ENCODE measurements at regions not wholly inside any gene's neighbourhood (a gene's known extent, or its start where the extent isn't known, plus 50 kb on each side); places are given as distances from the start of the nearest gene placed in this dataset.

DNA sequence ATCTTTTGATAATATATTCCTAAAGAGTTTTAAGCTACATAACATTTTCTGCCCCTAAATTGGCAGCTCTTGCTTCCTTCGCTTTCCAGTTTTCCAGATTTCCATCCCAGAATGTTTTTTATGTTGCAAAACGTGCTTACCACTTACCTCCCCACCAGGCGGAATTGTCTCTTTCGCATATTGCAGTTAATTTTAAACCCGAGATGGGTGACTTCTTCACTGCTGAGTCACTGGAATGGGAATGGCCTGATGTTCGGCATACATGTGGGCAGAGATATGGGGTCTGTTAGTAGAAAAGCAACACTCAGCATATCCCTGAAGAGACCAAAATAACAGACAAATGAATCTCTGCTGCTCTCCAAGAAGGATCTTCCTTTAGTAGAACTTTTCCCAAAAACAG lies 491.2 kb downstream of the PREX1 start:
- TF ChIP-seq SMC3 (IDR thresholded peaks at IDR 0.05; ENCODE audit: borderline replicate concordance, low read length) = no peak
- TF ChIP-seq, protein P1, sequence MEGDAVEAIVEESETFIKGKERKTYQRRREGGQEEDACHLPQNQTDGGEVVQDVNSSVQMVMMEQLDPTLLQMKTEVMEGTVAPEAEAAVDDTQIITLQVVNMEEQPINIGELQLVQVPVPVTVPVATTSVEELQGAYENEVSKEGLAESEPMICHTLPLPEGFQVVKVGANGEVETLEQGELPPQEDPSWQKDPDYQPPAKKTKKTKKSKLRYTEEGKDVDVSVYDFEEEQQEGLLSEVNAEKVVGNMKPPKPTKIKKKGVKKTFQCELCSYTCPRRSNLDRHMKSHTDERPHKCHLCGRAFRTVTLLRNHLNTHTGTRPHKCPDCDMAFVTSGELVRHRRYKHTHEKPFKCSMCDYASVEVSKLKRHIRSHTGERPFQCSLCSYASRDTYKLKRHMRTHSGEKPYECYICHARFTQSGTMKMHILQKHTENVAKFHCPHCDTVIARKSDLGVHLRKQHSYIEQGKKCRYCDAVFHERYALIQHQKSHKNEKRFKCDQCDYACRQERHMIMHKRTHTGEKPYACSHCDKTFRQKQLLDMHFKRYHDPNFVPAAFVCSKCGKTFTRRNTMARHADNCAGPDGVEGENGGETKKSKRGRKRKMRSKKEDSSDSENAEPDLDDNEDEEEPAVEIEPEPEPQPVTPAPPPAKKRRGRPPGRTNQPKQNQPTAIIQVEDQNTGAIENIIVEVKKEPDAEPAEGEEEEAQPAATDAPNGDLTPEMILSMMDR (IDR thresholded peaks at IDR 0.05 in 2 of 3, conservative IDR thresholded peaks at IDR 0.05 in 1 of 3; ENCODE audit: control insufficient read depth in 2 of 3, extremely low read depth in 1 of 3, insufficient read depth in 1 of 3, low read depth in 3 of 3, low read length in 3 of 3) = no peak
- TF ChIP-seq, protein P2, sequence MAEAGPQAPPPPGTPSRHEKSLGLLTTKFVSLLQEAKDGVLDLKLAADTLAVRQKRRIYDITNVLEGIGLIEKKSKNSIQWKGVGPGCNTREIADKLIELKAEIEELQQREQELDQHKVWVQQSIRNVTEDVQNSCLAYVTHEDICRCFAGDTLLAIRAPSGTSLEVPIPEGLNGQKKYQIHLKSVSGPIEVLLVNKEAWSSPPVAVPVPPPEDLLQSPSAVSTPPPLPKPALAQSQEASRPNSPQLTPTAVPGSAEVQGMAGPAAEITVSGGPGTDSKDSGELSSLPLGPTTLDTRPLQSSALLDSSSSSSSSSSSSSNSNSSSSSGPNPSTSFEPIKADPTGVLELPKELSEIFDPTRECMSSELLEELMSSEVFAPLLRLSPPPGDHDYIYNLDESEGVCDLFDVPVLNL (IDR thresholded peaks at IDR 0.05; ENCODE audit: low read depth, low read length) = no peak
- TF ChIP-seq TAF1 (IDR thresholded peaks at IDR 0.05; ENCODE audit: borderline replicate concordance, low read depth, low read length) = no peak
- TF ChIP-seq, protein P3, sequence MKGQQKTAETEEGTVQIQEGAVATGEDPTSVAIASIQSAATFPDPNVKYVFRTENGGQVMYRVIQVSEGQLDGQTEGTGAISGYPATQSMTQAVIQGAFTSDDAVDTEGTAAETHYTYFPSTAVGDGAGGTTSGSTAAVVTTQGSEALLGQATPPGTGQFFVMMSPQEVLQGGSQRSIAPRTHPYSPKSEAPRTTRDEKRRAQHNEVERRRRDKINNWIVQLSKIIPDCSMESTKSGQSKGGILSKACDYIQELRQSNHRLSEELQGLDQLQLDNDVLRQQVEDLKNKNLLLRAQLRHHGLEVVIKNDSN (IDR thresholded peaks at IDR 0.05; ENCODE audit: borderline replicate concordance, extremely low read length, insufficient read depth, low read depth, low read length) = no peak
- no peak for TF ChIP-seq POLR2AphosphoS5 (IDR thresholded peaks at IDR 0.05; ENCODE audit: low read length)
- no peak for TF ChIP-seq ZNF274 (IDR thresholded peaks at IDR 0.05; ENCODE audit: insufficient read depth, insufficient read length)
- no peak for TF ChIP-seq HDAC2 (IDR thresholded peaks at IDR 0.05)
- no peak for TF ChIP-seq POLR2A (IDR thresholded peaks at IDR 0.05; ENCODE audit: low read depth, low read length)
- no peak for TF ChIP-seq MYC (IDR thresholded peaks at IDR 0.05; ENCODE audit: insufficient read depth, insufficient read length, insufficient replicate concordance, low read length, severe bottlenecking)
- TF ChIP-seq RAD51 (IDR thresholded peaks at IDR 0.05) = no peak
- no peak for TF ChIP-seq SREBF1 (IDR thresholded peaks at IDR 0.05; ENCODE audit: low read length)
- no peak for TF ChIP-seq FOXM1 (IDR thresholded peaks at IDR 0.05; ENCODE audit: low read depth, low read length)
- TF ChIP-seq, protein P4, sequence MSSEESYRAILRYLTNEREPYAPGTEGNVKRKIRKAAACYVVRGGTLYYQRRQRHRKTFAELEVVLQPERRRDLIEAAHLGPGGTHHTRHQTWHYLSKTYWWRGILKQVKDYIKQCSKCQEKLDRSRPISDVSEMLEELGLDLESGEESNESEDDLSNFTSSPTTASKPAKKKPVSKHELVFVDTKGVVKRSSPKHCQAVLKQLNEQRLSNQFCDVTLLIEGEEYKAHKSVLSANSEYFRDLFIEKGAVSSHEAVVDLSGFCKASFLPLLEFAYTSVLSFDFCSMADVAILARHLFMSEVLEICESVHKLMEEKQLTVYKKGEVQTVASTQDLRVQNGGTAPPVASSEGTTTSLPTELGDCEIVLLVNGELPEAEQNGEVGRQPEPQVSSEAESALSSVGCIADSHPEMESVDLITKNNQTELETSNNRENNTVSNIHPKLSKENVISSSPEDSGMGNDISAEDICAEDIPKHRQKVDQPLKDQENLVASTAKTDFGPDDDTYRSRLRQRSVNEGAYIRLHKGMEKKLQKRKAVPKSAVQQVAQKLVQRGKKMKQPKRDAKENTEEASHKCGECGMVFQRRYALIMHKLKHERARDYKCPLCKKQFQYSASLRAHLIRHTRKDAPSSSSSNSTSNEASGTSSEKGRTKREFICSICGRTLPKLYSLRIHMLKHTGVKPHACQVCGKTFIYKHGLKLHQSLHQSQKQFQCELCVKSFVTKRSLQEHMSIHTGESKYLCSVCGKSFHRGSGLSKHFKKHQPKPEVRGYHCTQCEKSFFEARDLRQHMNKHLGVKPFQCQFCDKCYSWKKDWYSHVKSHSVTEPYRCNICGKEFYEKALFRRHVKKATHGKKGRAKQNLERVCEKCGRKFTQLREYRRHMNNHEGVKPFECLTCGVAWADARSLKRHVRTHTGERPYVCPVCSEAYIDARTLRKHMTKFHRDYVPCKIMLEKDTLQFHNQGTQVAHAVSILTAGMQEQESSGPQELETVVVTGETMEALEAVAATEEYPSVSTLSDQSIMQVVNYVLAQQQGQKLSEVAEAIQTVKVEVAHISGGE (CRISPR knock-in tag; IDR thresholded peaks at IDR 0.05) = no peak
